AG09309 (cell line): ENCODE measurements at regions not wholly inside any gene's neighbourhood (a gene's known extent, or its start where the extent isn't known, plus 50 kb on each side); places are given as distances from the start of the nearest gene placed in this dataset.

Source experiments
- DNase-seq: peaks from one replicate; pipeline ENCODE4 v3.0.0-alpha.2; 2010; ENCODE audit warnings: low read depth
- H3K4me3 ChIP-seq: 2 replicates; pipeline ENCODE4 v1.5.1; 2011; ENCODE audit warnings: mild to moderate bottlenecking, low read depth, low read length, moderate library complexity; ENCODE audit not compliant: control insufficient read depth
- CTCF ChIP-seq: IDR thresholded peaks from 2 replicates; pipeline ENCODE4 v1.5.1; 2011; ENCODE audit warnings: mild to moderate bottlenecking, low read depth, low read length, inconsistent platforms; ENCODE audit not compliant: insufficient read depth, control insufficient read depth; ENCODE audit errors: missing control alignments

- no peak overlapping the region for H3K4me3 ChIP-seq
- DNase-seq = no peak
- no peak for TF ChIP-seq CTCF
Observed at GRCh38 chr12:78556651-78557050, 307.9 kb upstream of the SYT1 start.

GRCh38 chr12:78559416-78559815 is 305.2 kb upstream of the SYT1 start:
- no peak for TF ChIP-seq CTCF
- no peak for DNase-seq
- H3K4me3 ChIP-seq = no peak overlapping the region

- H3K4me3 ChIP-seq = no peak overlapping the region
- no peak for TF ChIP-seq CTCF
- no peak for DNase-seq
Observed at GRCh38 chr12:78559886-78560285, 304.7 kb upstream of the SYT1 start.

GRCh38 chr12:78560633-78561032 is 303.9 kb upstream of the SYT1 start:
- no peak for TF ChIP-seq CTCF
- no peak overlapping the region for H3K4me3 ChIP-seq
- no peak for DNase-seq

- no peak overlapping the region for H3K4me3 ChIP-seq
- TF ChIP-seq CTCF = peak; percentile 40
- no peak for DNase-seq
Observed at GRCh38 chr12:78562368-78563205, 302.0 kb upstream of the SYT1 start.

GRCh38 chr12:78563826-78564225 is 300.7 kb upstream of the SYT1 start:
- TF ChIP-seq CTCF = no peak
- no peak for DNase-seq
- H3K4me3 ChIP-seq = no peak overlapping the region
